HG03066 (cell line): ENCODE measurements at regions not wholly inside any gene's neighbourhood (a gene's known extent, or its start where the extent isn't known, plus 50 kb on each side); places are given as distances from the start of the nearest gene placed in this dataset.
"Not testable (repeated sequence)": the region's sequence is repeated elsewhere in the genome, so short reads cannot be mapped to it uniquely, and the experiment has no call there.

ENCODE experiments used
- ATAC-seq: cut with Tn5 transposase; IDR thresholded peaks from one replicate; pipeline ENCODE4 v1.9.1; 2021; ENCODE audit warnings: low read depth; ENCODE audit not compliant: unreplicated experiment

DNA sequence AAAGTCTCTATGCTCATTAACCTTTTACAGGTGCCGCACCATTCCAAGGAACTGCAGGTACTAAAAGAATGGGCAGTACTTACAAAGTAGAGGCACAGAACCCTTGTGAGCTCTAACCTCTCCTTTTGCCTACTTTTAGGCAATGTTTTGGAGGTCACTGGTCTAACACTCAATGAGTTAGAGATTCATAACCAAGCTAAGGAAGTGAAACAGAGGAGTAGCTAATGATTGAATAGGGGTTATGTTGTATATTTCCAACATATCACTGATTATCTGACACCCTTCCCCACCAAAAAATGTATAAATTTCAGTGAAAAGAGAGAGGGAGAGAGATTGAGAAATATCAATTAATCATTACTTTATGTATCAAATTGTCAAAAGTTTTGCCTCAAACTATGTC lies 269.3 kb downstream of the PCDH7 start:
- ATAC-seq = no peak

DNA sequence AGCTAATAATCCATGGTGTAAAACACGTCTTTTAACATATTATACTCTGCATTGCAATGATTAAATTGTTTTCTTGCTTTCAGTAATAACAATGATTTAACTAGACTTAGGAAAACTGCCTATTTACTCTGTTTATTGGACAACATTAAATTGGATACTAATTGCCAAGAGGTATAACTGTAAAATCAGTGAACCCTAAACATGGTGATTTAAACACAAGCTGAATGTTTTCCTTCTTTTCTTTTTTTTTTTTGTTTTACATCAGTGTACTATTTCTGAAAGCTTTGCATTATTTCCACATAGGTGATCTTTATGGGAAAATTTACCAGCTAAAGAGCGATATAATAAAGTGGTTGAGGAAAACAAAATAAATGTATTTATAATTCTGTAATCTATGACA lies 276.7 kb downstream of the PCDH7 start:
- no peak for ATAC-seq

DNA sequence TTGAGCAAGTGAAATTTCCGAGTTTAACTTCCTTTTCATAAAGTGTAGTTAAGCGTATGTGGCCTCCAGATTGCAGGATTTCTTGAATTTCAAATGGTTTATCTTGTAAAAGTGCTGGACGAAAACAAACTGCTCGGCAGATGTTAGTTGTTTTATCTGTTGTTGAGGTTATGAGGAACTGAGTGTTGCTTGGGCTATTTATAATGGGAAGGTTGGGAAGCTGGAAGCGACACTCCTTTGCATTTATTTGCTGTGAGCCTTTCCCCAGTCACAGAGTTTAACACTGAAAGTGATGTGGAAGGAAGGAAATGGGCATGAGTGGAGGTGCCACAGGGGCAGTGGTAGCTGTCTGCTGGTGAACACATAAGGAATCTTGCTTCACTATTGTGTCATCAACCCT lies 284.9 kb downstream of the PCDH7 start:
- no peak for ATAC-seq

DNA sequence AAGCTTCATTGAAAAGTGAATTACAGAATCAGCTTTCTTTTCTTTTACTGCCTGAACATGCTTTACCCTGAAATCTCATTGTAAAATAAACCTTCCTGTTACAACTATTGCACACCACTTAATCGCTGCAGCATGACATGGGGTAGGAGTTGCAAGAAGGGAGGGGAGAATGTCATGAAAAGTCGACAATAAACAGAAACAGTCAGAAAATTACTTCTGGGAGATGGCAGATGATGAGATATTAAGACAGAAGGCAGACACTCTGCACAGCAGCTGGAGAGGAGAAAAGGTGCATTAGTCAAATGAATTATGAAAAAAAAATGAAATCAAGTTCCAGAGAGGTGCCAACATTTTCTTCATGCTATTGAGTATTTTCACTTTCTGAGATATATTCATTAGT lies 287.7 kb downstream of the PCDH7 start:
- no peak for ATAC-seq

DNA sequence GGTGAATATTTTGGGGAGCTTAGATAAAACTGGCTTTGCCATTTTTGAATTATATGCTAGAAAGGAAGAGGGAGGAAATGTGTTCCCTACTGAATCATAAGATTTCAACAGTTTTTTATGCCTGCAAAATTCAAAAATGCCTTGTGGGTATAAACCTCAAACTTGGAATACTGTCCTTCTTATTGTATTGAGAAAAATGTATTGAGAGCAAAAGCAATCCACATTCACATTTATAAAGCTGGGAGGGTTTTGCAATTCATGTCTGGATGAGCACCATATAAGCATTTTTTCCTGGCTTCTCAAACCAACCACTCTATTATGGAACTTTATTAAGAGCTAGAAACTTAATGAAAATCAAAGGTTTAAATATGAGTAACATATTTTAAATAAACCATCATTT lies 289.8 kb downstream of the PCDH7 start:
- no peak for ATAC-seq

DNA sequence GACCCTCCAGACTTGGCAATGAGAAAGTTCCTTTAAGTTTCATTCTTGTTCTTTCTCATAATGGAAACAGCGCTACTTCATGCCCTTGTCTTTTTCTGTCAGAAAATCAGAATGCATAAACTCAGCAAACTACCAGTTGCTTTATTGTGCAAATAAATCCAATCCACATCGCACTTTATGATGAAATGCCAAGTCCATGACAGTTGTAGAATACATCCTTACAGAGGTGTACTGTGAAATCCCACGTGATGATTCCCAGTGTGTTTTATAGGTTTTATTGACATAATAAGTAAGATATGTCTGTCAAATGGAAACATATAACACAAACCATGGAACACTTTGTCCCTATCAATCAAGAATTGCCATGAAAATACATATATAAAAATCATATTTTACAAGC lies 295.0 kb downstream of the PCDH7 start:
- ATAC-seq = no peak

DNA sequence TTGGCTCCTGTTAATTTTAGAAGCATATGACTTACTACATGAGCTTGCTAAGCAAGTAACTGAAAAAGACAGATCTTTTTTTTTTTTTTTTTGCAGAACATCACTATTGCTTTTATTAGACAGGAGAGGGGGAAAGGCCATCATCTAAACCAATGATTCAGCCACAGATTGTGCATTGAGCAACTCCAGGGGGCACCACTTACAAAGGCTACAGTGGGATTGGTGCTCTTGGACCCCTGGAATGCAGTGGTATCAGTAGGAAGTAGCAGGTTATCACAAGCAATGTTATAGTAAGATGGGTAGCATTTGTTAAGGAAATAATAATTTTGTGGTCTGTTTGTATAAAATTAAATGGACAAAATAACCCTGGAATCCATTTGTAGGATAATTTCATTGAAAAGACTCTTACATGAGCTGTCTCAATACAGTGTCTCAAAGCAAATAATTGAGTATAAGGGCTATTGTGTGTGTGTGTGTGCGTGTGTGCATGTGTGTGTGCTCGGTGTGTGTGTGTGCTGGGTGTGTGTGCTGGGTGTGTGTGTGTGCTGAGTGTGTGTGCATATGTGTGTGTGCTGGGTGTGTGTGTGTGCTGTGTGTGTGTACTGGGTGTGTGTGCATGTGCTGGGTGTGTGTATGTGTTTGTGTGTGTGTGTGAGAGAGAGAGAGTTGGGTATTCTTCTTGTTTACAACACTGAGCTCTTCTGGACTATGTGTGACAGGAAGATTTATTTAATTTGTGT lies 296.3 kb downstream of the PCDH7 start:
- no peak for ATAC-seq

DNA sequence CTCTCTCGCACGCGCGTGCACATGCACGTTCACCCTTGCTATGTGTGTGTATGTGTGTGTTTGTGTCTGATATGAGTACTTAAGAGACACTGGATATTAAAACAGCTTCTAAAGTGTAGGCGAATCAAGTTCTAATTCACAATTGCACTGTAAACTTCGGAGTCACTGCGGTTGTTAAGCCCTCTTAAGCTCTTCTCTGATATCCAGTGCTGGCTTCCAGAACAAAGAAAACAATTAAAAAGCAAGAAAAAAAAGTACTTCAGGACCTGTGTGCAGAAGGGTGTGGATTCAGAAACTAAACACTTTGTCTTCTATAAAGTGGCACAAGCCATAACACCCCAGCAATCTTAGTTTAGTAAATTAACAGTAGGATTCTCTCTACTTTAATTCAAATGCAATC lies 300.2 kb downstream of the PCDH7 start:
- no peak for ATAC-seq

DNA sequence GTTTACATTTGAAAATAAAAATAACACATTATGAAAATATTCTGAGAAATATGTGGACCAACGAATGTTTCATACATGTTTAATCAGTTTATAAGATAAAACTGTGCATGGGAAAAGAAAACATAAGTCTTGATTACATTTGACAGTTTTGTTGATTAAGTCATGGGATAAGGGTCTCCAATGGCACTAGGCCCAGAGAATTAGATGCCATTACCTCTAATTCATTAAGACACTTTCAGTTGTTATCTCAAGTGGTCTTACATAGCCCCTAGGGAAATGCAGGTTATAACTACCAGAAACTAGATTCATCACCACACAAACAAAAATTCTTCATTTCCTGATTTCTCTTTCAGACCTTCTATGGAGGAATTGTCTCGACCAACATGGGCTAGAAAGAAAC lies 300.8 kb downstream of the PCDH7 start:
- no peak for ATAC-seq

DNA sequence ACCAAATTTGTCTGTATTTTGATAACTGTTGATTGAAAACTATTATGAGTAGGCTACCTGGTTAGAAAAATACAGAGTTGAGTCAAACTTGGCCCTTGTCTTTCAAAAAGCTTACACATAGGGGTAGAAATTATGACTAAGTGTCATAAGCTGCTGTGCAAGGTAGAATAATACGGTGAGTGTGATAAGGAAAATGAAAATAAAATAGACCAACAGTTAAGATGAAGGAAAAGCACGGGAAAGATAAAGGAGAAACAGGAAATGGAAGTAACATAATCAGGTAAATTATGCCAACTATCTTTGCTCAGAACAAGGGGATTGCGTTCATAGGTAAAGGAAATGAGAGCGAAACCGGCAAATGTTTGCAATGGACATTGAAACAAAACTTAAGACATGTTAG lies 302.5 kb downstream of the PCDH7 start:
- no peak for ATAC-seq

DNA sequence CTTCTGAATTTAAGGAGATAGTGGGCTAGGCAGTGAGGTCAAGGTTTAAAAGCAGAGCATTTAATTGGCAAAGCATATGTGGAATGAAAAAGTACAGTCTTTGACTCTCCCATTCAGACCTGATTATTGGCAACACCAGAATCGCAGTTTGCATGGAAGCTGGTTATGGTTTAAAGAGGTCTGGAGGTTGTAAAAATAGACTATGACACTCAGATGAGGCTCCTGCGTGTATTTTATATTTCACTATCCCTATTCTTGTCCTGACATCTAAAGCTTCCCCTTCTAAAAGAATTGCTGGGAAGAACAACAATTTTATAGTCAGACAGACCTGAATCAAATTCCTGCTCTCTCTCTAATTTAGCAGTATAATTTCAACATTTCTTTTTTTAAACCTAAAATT lies 302.9 kb downstream of the PCDH7 start:
- ATAC-seq = no peak

DNA sequence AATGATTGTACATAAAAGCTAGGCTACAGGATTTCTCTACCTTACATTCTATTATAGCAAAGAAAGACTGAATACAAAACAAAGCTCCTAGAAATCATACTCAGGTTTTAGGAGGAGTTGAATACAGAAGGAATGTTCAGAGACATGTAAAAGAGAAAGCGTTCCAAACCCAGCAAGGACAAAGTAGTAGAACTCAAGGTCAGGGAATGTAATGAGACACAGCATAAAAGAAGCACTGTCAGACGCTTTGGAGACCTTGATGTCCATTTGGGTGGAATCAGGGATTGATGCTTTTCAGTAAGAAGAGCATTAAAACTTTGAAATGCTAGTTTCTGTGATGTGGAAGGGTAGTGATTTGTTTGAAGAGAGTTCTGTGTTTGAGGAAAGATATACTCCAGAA lies 303.6 kb downstream of the PCDH7 start:
- ATAC-seq = no peak

DNA sequence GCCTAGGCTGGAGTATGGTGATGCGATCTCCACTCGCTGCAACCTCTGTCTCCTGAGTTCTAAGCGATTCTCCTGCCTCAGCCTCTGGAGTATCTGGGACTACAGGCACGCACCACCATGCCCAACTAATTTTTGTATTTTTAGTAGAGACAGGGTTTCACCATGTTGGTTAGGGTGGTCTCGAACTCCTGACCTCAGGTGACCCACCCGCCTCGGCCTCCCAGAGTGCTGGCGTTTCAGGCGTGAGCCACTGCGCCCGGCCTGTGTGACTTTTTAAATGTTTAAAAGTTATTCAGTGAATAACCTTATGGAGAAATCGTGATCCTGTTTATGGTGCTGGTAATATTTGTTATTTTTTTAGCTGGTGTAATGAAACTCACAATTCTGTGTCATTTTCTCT lies 304.6 kb downstream of the PCDH7 start:
- not testable (repeated sequence) for ATAC-seq

DNA sequence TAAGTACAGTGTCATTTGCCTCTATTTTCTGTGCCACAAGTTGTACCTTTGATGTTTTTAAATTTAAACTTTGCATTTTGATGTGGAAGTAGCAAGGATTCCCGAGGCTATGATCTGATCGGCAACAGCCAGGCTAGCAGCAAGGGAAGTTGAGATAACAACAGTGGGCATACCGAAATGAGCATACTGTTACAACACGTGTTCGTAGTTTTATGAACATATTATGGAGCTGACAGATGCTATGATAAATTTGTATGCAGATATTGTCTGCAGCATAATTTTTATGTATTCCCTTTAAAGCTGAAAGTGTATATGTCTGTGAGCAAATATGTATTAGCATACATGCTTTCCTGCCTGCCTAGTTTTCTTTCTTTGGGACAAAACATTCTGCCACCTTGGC lies 306.1 kb downstream of the PCDH7 start:
- ATAC-seq = no peak

DNA sequence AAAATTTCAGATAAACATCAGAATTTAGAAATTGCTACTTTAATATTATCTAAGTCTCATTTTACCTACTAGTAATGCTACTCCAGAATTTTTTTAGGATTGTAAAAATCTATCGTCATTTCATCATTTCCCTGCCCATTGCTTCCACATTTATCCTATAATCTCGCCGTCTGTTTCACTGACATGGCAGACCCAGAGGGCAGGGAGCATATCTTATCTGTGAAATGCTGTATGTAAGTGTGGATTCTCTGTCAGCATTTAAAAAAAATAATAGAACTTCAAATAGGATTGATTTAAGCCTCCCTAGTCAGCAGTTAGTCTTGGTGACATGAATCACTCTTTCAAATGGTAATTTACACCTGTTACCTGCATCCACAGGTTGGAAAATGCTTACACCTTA lies 314.4 kb downstream of the PCDH7 start:
- no peak for ATAC-seq

DNA sequence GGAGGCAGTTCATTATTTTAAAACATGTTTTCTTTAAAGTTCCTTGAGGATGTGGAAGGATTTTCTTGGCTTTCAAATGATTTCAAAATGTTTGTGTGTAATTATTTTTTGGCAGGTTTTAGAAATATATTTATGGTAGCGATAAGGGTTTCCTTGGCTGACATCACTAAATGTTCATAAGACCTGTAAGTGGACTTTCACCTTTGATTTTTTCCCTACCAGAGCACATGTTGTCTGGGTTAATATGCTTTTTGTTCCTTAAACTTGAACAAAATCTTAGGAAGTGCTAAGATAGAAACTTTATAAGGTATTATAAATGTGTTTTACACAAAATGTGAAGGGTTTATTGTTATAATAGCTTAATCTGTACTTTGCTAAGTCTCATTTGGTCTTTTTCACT lies 315.6 kb downstream of the PCDH7 start:
- no peak for ATAC-seq

DNA sequence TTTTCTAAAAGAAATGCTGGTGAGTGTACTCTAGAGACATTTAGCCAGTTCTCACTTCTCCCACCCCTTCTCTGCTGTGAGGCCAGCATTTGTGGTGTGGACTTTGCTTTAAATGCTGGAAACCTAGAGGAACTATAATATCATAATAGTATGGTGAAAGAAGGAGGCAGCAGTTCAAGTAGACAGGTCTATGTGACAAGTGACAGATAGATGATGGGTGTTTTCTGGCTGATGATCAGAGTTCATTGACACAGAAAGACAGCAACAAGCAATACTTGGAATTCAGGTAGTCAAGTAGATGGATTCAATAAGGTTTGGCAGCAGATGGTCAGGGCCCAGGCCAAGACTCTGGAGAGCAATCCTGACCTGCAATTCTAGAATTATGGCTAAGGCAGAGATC lies 317.5 kb downstream of the PCDH7 start:
- no peak for ATAC-seq

DNA sequence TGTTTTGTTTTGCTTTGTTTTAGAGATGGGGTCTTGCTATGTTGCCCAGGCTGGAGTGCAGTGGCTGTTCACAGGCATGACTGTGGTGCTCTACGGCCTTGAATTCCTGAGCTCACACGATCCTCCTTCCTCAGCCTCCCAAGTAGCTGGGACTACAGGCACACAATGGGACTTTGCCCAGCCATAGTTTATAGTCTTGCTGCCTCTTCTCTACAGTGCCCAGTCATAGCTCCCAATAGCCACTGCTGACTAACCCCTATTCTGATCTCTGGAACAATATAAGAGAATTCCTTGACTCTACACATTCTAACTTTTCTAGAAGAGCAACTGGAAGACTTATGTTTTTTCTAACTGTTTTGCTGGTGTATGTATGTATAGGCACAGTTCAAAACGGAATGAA lies 319.2 kb downstream of the PCDH7 start:
- ATAC-seq = no peak

DNA sequence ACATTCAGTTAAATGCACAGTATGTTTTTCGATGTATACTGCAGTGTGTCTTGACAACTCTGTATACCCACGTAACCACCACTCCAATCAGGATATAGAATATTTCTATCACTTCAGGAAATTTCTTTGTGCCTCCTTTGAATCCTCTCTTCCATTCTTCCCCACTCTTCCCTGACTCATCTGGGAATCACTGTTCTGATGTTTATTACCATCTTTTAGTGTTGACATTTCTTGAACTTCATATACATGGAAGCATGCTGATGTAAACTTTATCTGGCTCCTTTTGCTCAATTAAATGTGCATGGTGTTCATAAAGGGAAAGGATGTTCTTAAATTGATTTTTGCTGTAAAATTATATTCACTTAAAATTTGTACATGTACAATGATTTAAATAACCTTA lies 319.9 kb downstream of the PCDH7 start:
- ATAC-seq = no peak

DNA sequence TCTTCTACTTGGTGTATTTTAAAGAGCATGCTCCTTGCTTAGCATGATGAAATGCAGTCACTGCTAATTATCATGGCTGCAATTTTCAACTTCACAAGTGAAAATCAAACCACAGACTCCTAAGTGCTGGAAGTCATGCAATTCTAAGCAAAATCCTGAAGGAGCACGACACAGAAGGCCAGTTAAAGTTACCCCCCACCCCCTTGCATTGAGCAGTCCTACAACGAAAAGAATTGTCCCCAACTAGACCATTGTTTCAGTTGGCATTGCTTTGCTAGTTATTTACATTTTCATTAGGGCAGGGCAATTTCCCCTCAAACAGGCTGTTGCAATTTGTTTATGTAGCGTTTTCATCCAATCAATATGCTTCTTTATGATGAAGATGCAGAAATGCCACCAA lies 321.2 kb downstream of the PCDH7 start:
- ATAC-seq = no peak

DNA sequence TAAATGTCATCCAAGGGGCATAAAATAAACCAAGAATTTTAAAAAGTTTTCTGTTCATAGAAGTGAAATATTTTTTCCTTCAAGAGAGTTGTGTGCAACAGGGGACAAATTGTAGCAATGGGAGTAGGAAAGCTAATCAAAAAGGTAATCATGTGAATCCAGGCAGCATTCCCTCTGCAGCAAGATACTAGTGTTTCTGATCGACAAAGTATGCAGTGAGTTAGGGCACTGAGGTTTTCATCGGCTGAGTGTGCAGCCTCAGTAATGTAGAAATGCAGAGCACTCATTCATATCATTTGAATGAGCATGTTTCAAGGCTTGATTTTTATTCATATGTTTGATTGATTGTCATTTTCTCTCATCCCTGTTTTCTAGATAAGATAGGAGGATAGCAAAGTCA lies 321.7 kb downstream of the PCDH7 start:
- no peak for ATAC-seq

DNA sequence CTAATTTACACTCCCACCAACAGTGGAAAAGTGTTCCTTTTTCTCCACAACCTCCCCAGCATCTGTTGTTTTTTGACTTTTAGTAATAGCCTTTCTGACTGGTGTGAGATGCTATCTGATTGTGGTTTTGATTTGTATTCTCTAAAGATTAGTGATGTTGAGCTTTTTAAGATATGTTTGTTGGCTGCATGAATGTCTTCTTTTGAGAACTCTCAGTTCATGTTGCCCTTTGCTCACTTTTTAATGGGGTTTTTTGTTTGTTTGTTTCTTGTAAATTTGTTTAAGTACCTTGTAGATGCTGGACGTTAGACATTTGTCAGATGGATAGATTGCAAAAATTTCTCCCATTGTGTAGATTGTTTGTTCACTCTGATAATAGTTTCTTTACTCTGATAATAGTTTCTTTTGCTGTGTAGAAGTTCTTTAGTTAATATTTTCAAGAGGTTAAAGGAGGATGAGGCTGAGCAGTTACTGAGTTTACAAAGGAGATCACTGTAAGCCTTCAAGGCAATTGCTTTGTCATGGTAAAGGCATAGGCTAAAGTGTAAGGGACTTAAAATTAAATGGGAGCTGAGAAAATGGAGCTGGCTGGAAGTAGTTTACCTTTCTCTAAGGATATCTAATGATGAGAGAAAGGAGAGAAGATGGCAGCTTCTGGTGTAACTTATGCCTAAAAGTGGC lies 323.4 kb downstream of the PCDH7 start:
- no peak for ATAC-seq

DNA sequence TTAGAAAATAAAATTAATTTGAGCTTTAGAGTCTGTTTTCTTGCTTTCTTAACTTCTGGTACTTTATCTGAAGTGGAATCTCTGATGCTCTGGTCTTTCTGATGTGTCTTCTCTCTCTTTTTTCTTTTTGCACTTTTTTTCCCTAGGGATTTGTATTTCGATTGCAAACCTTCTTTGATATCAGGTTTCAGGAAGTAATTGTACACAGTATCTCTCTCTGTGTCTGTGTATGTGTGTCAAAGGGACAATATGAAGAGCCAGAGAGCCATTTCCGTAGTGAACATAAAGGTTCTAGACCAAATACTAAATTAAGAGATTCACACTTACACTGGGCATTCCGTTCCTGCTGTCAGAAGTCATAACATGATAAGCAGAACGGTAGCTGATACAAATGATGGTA lies 325.0 kb downstream of the PCDH7 start:
- no peak for ATAC-seq
